Right atrium auricular region (tissue), 2 donors: ENCODE measurements at regions not wholly inside any gene's neighbourhood (a gene's known extent, or its start where the extent isn't known, plus 50 kb on each side); places are given as distances from the start of the nearest gene placed in this dataset.

ENCODE experiments used
- DNase-seq: peaks from one replicate; pipeline ENCODE4 v3.0.0-alpha.2; 2019; ENCODE audit warnings: low spot score
- H3K27ac ChIP-seq, 2 donors: fragments of 200-600 bp; sonication (generic); 1 replicate in 1 of 2; 2 replicates in 1 of 2; pipeline ENCODE4 v1.5.1; 2016 to 2019
- H3K27me3 ChIP-seq, 2 donors: fragments of 200-600 bp; sonication (generic); one replicate each; pipeline versions ENCODE4 v1.5.1 to v1.6.0; 2017 to 2019
- H3K36me3 ChIP-seq: fragments of 200-600 bp; sonication (generic); one replicate; pipeline ENCODE4 v1.5.1; 2016
- H3K4me1 ChIP-seq, 2 donors: fragments of 200-600 bp; sonication (generic); one replicate each; pipeline versions ENCODE4 v1.5.1 to v1.6.0; 2017 to 2019
- H3K4me3 ChIP-seq, 2 donors: fragments of 200-600 bp; sonication (generic); 1 replicate in 1 of 2; 2 replicates in 1 of 2; pipeline ENCODE4 v1.5.1; 2017 to 2019; ENCODE audit warnings: mild to moderate bottlenecking in 1 of 2, moderate library complexity in 1 of 2
- H3K9me3 ChIP-seq, 2 donors: fragments of 200-600 bp; sonication (generic); one replicate each; pipeline ENCODE4 v1.5.1; 2019
- TF ChIP-seq, protein P1 (sequence below), 2 donors: fragments of 200-600 bp; sonication (generic); IDR thresholded peaks; one replicate each; pipeline ENCODE4 v1.5.1; 2019; ENCODE audit warnings: antibody characterized with exemption in 2 of 2

DNA sequence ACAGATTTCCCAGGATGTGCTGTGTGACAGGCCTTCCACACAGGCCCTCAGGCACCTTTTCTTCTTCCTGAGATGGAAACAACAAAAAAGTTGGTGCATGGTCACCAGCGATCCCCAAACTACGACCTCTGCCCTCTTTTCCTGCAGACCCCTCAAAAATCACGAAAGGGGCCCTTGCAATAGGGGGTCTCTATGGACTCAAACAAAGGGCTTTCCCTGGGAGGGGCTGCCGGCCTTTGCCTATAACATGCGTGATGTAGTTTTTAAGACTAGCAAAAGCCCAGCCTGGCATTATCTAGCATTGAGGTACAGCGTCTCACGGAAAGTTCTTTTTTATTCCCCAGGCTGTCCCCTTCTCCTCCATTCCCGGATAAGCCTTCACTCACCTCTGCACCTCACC lies 71.2 kb downstream of the DIO3 start:
- no peaks in the 10 kb centered on the region for H3K27me3 ChIP-seq
- no peak for DNase-seq
- TF ChIP-seq, protein P1, sequence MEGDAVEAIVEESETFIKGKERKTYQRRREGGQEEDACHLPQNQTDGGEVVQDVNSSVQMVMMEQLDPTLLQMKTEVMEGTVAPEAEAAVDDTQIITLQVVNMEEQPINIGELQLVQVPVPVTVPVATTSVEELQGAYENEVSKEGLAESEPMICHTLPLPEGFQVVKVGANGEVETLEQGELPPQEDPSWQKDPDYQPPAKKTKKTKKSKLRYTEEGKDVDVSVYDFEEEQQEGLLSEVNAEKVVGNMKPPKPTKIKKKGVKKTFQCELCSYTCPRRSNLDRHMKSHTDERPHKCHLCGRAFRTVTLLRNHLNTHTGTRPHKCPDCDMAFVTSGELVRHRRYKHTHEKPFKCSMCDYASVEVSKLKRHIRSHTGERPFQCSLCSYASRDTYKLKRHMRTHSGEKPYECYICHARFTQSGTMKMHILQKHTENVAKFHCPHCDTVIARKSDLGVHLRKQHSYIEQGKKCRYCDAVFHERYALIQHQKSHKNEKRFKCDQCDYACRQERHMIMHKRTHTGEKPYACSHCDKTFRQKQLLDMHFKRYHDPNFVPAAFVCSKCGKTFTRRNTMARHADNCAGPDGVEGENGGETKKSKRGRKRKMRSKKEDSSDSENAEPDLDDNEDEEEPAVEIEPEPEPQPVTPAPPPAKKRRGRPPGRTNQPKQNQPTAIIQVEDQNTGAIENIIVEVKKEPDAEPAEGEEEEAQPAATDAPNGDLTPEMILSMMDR (IDR thresholded peaks at IDR 0.05), result no peak
- H3K9me3 ChIP-seq, result no peaks in the 10 kb centered on the region
- H3K27ac ChIP-seq, result no peak overlapping the region
- no peaks in the 10 kb centered on the region for H3K36me3 ChIP-seq
- no peak overlapping the region for H3K4me3 ChIP-seq
- H3K4me1 ChIP-seq, result peaks cover 0 to 13% of the 10 kb centered on the region in 2 donors

DNA sequence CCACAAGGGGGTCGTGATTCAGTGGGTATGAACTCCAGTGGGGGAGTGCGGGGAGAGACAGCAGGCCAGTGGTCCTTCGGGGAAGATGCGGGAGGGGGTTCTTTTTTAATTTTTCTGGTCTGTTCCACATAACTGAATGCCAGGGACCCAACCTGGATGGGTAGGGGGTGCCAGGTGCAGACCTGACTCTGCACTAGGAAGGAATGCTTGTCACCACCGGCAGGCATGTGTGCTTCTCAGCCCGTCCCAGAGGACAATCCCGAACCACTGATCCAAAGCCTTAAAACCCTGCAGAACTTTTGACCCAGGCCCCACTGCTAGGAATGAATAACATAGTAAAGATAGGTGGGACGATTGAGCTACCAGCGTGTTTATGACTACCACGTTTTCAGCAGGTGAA lies 72.0 kb downstream of the DIO3 start:
- Histone ChIP-seq H3K9me3 (no peaks in the 10 kb centered on the region), H3K36me3 (no peaks in the 10 kb centered on the region), H3K4me3 (no peak overlapping the region), H3K27ac (no peak overlapping the region), H3K4me1 (peaks cover 0 to 7% of the 10 kb centered on the region in 2 donors), H3K27me3 (no peaks in the 10 kb centered on the region)
- TF ChIP-seq, protein P1 (IDR thresholded peaks at IDR 0.05), result no peak
- no peak for DNase-seq

DNA sequence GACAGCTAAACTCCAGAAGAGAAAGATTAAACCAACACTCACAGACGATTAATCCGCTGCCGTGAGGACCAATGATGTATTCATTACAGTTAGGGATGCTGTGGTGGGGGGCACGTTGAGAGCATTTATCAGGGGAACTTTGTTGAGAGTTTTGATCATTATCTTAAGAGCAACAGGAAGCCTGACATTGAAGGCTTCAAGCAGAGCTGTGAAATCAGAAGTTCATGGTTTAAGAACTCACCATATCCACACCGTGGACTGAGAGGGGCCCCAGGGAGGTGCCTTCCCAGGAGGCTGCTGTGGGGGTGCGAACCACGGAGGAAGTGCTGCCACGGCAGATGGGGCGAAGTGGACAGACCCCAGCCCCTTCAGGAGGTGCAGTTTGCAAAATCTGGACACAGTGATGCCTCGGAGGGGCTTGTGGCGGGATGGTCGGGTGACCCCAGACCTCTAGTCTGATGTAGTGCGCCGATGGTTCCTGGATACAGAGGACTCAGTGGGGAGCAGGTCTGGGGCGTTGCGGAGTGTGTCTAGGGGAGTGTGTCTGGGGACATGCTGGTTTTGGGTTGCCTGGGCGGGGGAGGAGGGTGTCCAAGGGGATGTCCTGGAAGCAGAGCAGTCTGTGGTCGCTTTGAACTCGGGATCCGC lies 73.0 kb downstream of the DIO3 start:
- Histone ChIP-seq H3K9me3 (no peaks in the 10 kb centered on the region), H3K4me3 (no peak overlapping the region), H3K27me3 (no peaks in the 10 kb centered on the region), H3K4me1 (no peaks in the 10 kb centered on the region), H3K36me3 (no peaks in the 10 kb centered on the region), H3K27ac (no peak overlapping the region)
- DNase-seq, result no peak
- TF ChIP-seq, protein P1 (IDR thresholded peaks at IDR 0.05), result no peak

DNA sequence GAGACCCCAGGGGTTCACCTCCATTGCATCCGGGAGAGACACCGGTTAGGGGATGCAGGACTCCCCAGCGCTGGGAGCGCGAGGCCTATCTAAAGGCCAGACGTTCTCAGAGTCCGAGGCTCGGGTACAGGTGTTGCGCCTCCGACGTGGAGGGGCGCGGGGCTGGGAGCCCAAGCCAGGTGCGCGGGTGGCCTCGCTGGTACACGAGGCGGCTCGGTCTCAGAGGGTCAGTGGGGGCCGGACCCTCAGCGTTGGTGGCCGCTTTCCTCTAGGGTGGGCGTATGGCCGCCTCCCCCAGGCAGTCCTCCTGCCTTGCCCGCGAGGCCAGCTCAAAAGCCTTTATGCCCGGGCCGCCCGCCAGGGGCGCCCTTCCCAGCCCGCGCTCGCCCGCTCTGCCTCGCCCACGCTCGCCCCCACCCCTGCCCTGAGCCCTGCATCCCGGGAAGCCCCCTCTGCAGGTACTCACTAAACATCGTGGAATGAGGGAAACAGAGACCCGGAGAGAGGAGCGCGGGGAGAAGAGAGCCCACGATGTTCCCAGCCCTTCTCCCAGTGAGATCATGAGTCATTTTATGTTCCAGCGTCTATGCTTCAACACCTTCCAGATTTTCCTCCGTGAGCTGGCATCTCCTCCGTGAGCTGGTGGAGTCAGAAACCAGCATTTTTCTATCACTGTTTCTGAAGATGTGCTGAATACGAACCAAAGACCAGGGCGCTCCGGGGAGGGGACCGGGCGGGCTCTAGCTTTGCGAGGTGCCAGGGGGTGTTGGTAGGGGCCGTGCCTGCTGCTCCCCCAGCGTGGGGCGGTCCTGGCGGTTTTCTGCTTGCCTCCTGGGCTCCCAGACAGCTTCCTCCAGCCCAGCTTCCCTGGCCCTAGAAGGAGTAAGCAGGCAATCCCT lies 73.8 kb downstream of the DIO3 start:
- no peak for DNase-seq

DNA sequence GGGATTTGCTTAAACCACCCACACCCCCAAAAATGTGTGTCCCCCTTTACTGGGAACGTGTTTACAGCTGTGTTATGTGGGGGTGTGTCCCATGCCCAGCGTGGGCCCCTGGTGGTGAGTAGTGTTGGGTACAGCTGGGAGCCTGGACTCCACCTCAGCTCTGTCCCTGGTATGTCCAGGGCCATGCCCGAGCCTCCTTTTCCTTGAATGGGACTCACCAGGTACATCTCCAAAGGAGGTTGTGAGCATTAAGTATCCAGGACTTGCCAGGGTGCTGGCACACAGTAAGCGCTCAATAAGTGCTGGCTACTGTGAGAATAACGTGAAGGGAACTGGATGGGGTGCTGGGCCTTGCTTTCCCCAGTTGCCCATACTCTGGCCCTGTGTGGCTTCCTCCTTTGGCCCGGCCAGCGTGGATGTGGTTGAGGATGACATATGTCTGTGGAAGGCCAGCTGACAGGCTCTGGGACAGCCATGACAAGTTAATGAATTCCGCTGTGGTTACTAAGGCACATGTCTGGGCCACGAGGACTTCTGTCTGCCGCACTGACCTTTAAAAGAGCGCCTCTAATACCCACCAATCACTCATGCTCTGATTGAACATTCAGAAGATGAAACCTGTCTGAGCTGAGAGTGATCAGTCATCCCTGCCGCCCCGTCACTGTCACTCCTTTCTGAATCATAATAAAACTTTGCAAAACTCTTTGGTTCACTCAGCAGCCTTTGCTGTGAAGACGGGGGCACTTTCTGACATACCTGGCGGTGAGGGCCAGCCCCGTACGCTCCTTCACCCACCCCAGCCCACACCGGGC lies 74.7 kb downstream of the DIO3 start:
- H3K27me3 ChIP-seq, result no peaks in the 10 kb centered on the region
- no peak overlapping the region for H3K4me3 ChIP-seq
- no peak overlapping the region for H3K27ac ChIP-seq
- no peak for DNase-seq
- no peaks in the 10 kb centered on the region for H3K9me3 ChIP-seq
- TF ChIP-seq, protein P1 (IDR thresholded peaks at IDR 0.05), result no peak
- H3K4me1 ChIP-seq, result no peaks in the 10 kb centered on the region
- H3K36me3 ChIP-seq, result no peaks in the 10 kb centered on the region

More for the DNA sequence above, 73.8 kb downstream of the DIO3 start:
- Histone ChIP-seq H3K27ac (no peak overlapping the region), H3K27me3 (no peaks in the 10 kb centered on the region), H3K4me1 (no peaks in the 10 kb centered on the region), H3K36me3 (no peaks in the 10 kb centered on the region), H3K9me3 (no peaks in the 10 kb centered on the region), H3K4me3 (no peak overlapping the region)
- TF ChIP-seq, protein P1 (IDR thresholded peaks at IDR 0.05), result no peak
